ENCODE measurements at regions not wholly inside any gene's neighbourhood (a gene's known extent, or its start where the extent isn't known, plus 50 kb on each side); places are given as distances from the start of the nearest gene placed in this dataset.

DNA sequence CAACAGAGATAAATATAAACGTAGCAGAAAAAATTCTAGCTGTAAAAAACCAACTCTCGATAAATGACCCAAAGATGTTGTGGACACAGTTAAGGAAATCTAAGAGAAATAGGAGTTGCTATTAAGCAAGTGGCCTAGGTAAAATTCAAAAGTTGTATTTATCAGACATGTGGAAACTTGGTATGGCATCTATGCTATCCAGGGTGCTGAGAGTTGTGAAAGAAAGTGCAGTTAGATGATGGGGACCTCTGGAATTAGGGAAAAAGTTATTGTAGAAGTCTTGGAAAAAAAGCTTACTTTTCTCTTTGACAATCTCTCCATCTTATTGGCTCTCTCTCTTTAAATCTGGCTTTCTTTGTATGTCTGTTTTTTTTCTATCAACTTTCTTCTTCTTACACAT lies 1090.9 kb downstream of the TBL1XR1 start:
- TF ChIP-seq EZH2 (IDR thresholded peaks at IDR 0.05) = no peak
- no peak for TF ChIP-seq POLR2AphosphoS5 (IDR thresholded peaks at IDR 0.05; ENCODE audit: borderline replicate concordance, low read depth, low read length)
- no peak for TF ChIP-seq FOXP2 (optimal IDR thresholded peaks at IDR 0.05; ENCODE audit: control extremely low read depth, extremely low read length, insufficient read depth)
